Breast epithelium (tissue), 3 donors: ENCODE measurements at regions not wholly inside any gene's neighbourhood (a gene's known extent, or its start where the extent isn't known, plus 50 kb on each side); places are given as distances from the start of the nearest gene placed in this dataset.

Source experiments
- CTCF ChIP-seq, 3 donors: fragments of 450-650 bp; IDR thresholded peaks; one replicate each; pipeline ENCODE4 v1.5.1; 2016 to 2017; ENCODE audit warnings: antibody characterized with exemption in 3 of 3, mild to moderate bottlenecking in 3 of 3, moderate library complexity in 3 of 3
- POLR2A ChIP-seq: fragments of 450-650 bp; IDR thresholded peaks from one replicate; pipeline ENCODE4 v1.6.1; 2016; ENCODE audit warnings: antibody characterized with exemption, mild to moderate bottlenecking, moderate library complexity

DNA sequence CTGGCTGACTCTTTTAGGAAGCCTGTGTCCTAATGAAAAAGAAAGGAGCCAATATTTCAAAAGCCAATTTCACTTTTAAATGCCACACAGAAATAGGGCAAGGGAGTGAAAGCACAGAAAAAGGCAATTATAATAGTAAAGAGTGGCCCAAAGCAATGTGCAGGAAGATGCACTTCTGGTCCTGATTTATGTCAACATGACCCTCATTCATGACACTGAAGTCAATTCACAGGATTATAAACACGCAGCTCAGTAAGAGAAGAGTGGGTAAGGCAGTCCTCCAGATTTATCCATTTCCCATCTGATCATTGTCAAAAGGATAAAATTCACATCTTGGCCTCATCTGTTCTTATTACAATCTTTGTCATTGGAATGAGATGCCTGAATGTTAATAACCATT, 1049.7 kb upstream of the RAG2 start:
- TF ChIP-seq POLR2A: no peak
- no peak for TF ChIP-seq CTCF (IDR thresholded peaks at IDR 0.05)
